ENCODE measurements at regions not wholly inside any gene's neighbourhood (a gene's known extent, or its start where the extent isn't known, plus 50 kb on each side); places are given as distances from the start of the nearest gene placed in this dataset.

GRCh38 chr10:94098896-94099295 is 105.2 kb downstream of the PLCE1 start:
- no peak for TF ChIP-seq CTCF (conservative IDR thresholded peaks at IDR 0.05; ENCODE audit: low read depth in 2 of 2)
- TF ChIP-seq POLR2AphosphoS5 (IDR thresholded peaks at IDR 0.05; ENCODE audit: low read depth), result no peak
- TF ChIP-seq REST (IDR thresholded peaks at IDR 0.05; ENCODE audit: unreplicated experiment), result no peak
- no peak for TF ChIP-seq EZH2 (IDR thresholded peaks at IDR 0.05; ENCODE audit: low read depth, unreplicated experiment)
- TF ChIP-seq ZNF331 (CRISPR knock-in tag; IDR thresholded peaks at IDR 0.05; ENCODE audit: low read depth), result no peak
- no peak for TF ChIP-seq EZH2phosphoT487 (IDR thresholded peaks at IDR 0.05; ENCODE audit: unreplicated experiment)
- TF ChIP-seq CREB1 (CRISPR knock-in tag; IDR thresholded peaks at IDR 0.05; ENCODE audit: low read depth), result no peak
- no peak for TF ChIP-seq NANOG (IDR thresholded peaks at IDR 0.05; ENCODE audit: borderline replicate concordance)
- TF ChIP-seq ZNF114 (CRISPR knock-in tag; IDR thresholded peaks at IDR 0.05), result no peak
- no peak for TF ChIP-seq JUNB (IDR thresholded peaks at IDR 0.05; ENCODE audit: unreplicated experiment)

Data from GM23338 (cell line).